ENCODE measurements at regions not wholly inside any gene's neighbourhood (a gene's known extent, or its start where the extent isn't known, plus 50 kb on each side); places are given as distances from the start of the nearest gene placed in this dataset.

DNA sequence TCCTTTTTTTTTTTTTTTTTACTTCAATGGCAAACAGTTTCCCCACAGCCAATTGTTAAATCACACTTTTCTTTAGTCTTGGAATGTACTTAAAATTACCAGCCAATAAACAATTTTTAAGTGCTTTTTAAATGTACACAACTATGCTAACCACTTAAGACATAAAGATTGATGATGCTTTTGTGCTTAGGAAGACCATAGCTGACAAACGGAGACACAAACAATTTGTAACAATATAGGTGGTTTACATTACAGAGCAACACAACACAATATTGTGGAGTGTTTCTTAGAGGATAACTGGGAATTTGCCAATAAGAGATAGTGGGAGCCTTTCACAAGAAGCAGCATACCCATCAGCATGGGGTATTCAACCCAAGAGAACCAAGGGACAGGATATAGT lies 798.5 kb upstream of the IGFBP3 start:
- Mint-ChIP-seq H3K4me1 (no peaks in the 10 kb centered on the region), H3K36me3 (no peaks in the 10 kb centered on the region), H3K27me3 (ENCODE audit: insufficient read depth, low read depth) (peaks cover 10% of the 10 kb centered on the region), H3K9me3 (no peaks in the 10 kb centered on the region), H3K27ac (no peak overlapping the region), H3K4me3 (no peak overlapping the region)
- H3K79me2 ChIP-seq (ENCODE audit: low read depth) = no peaks in the 10 kb centered on the region
- no peaks in the 10 kb centered on the region for H4K20me1 ChIP-seq (ENCODE audit: low read depth)
- no peak overlapping the region for H3K27ac ChIP-seq
- no peak overlapping the region for H2AFZ ChIP-seq (replicated peaks)
- H3K9ac ChIP-seq = no peak overlapping the region
- no peaks in the 10 kb centered on the region for H3K4me1 ChIP-seq
- H3K4me3 ChIP-seq = no peak overlapping the region
- TF ChIP-seq EZH2 (IDR thresholded peaks at IDR 0.05) (no peak), EZH2phosphoT487 (IDR thresholded peaks at IDR 0.05) (no peak)
- TF ChIP-seq, protein P1, sequence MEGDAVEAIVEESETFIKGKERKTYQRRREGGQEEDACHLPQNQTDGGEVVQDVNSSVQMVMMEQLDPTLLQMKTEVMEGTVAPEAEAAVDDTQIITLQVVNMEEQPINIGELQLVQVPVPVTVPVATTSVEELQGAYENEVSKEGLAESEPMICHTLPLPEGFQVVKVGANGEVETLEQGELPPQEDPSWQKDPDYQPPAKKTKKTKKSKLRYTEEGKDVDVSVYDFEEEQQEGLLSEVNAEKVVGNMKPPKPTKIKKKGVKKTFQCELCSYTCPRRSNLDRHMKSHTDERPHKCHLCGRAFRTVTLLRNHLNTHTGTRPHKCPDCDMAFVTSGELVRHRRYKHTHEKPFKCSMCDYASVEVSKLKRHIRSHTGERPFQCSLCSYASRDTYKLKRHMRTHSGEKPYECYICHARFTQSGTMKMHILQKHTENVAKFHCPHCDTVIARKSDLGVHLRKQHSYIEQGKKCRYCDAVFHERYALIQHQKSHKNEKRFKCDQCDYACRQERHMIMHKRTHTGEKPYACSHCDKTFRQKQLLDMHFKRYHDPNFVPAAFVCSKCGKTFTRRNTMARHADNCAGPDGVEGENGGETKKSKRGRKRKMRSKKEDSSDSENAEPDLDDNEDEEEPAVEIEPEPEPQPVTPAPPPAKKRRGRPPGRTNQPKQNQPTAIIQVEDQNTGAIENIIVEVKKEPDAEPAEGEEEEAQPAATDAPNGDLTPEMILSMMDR (IDR thresholded peaks at IDR 0.05) = no peak
- no peaks in the 10 kb centered on the region for H3F3A ChIP-seq (ENCODE audit: low read depth)
- DNase-seq (ENCODE audit: low spot score) = no peak
- no peaks in the 10 kb centered on the region for H3K27me3 ChIP-seq
- no peak overlapping the region for H3K4me2 ChIP-seq
- H3K36me3 ChIP-seq = no peaks in the 10 kb centered on the region
- no peaks in the 10 kb centered on the region for H3K9me3 ChIP-seq (ENCODE audit: low read depth)

GRCh38 chr7:46716926-46717325 lies 795.9 kb upstream of the IGFBP3 start:
- H3K4me1 Mint-ChIP-seq = no peaks in the 10 kb centered on the region
- TF ChIP-seq, protein P1 (IDR thresholded peaks at IDR 0.05) = no peak
- no peak for TF ChIP-seq EZH2phosphoT487 (IDR thresholded peaks at IDR 0.05)
- no peak for TF ChIP-seq EZH2 (IDR thresholded peaks at IDR 0.05)
- no peak overlapping the region for H2AFZ ChIP-seq (replicated peaks)
- no peaks in the 10 kb centered on the region for H3K9me3 ChIP-seq (ENCODE audit: low read depth)
- H3K4me3 Mint-ChIP-seq = no peak overlapping the region
- H3F3A ChIP-seq (ENCODE audit: low read depth) = no peaks in the 10 kb centered on the region
- H3K79me2 ChIP-seq (ENCODE audit: low read depth) = no peaks in the 10 kb centered on the region
- H3K36me3 Mint-ChIP-seq = no peaks in the 10 kb centered on the region
- no peak overlapping the region for H3K27ac Mint-ChIP-seq
- no peaks in the 10 kb centered on the region for H4K20me1 ChIP-seq (ENCODE audit: low read depth)
- peaks cover 5% of the 10 kb centered on the region for H3K27me3 Mint-ChIP-seq (ENCODE audit: insufficient read depth, low read depth)
- no peaks in the 10 kb centered on the region for H3K9me3 Mint-ChIP-seq
- no peak for DNase-seq (ENCODE audit: low spot score)
- no peak overlapping the region for H3K4me3 ChIP-seq
- no peak overlapping the region for H3K9ac ChIP-seq
- no peaks in the 10 kb centered on the region for H3K36me3 ChIP-seq
- no peak overlapping the region for H3K4me2 ChIP-seq
- H3K27me3 ChIP-seq = no peaks in the 10 kb centered on the region
- no peak overlapping the region for H3K27ac ChIP-seq
- H3K4me1 ChIP-seq = no peaks in the 10 kb centered on the region

- H3K4me1 Mint-ChIP-seq = peaks cover 5% of the 10 kb centered on the region
- no peaks in the 10 kb centered on the region for H3K36me3 Mint-ChIP-seq
- no peaks in the 10 kb centered on the region for H3K9me3 ChIP-seq (ENCODE audit: low read depth)
- no peaks in the 10 kb centered on the region for H3K27me3 ChIP-seq
- no peaks in the 10 kb centered on the region for H3K9me3 Mint-ChIP-seq
- TF ChIP-seq, protein P1 (IDR thresholded peaks at IDR 0.05) = no peak
- no peak for TF ChIP-seq EZH2 (IDR thresholded peaks at IDR 0.05)
- no peak for TF ChIP-seq EZH2phosphoT487 (IDR thresholded peaks at IDR 0.05)
- H3K9ac ChIP-seq = no peak overlapping the region
- no peak overlapping the region for H3K4me3 ChIP-seq
- no peak for DNase-seq (ENCODE audit: low spot score)
- no peak overlapping the region for H2AFZ ChIP-seq (replicated peaks)
- no peaks in the 10 kb centered on the region for H3K36me3 ChIP-seq
- no peaks in the 10 kb centered on the region for H3K79me2 ChIP-seq (ENCODE audit: low read depth)
- H3K27ac ChIP-seq = no peak overlapping the region
- H3K4me2 ChIP-seq = no peak overlapping the region
- no peaks in the 10 kb centered on the region for H3K4me1 ChIP-seq
- no peak overlapping the region for H3K4me3 Mint-ChIP-seq
- H3K27ac Mint-ChIP-seq = no peak overlapping the region
- H3F3A ChIP-seq (ENCODE audit: low read depth) = no peaks in the 10 kb centered on the region
- no peaks in the 10 kb centered on the region for H4K20me1 ChIP-seq (ENCODE audit: low read depth)
- H3K27me3 Mint-ChIP-seq (ENCODE audit: insufficient read depth, low read depth) = peaks cover 5% of the 10 kb centered on the region
Measured at GRCh38 chr7:46715579-46715978, 794.5 kb upstream of the IGFBP3 start.
